ENCODE measurements at regions not wholly inside any gene's neighbourhood (a gene's known extent, or its start where the extent isn't known, plus 50 kb on each side); places are given as distances from the start of the nearest gene placed in this dataset.

DNA sequence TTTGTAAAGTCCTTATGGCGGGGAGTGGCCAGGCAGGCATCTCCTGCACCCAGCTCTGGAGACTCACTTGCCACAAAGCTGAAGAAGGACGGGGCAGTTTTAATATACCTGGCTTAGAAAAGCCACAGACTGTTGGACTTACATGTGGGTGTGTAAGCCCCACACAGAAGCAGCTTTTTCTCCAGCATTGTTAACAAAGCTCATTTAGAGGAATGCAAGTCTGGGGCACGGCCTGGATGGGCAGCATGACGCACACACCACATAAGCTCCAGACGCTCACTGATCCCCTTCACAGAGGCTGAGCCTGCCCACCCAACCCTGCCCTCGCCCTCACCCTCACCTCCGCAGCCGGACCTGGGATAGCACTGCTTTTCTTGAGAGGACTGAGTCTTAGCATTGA lies 58.0 kb upstream of the PDE8B start:
- no peaks in the 10 kb centered on the region for H3K9me2 ChIP-seq (replicated peaks; ENCODE audit: insufficient read depth, low read length)

DNA sequence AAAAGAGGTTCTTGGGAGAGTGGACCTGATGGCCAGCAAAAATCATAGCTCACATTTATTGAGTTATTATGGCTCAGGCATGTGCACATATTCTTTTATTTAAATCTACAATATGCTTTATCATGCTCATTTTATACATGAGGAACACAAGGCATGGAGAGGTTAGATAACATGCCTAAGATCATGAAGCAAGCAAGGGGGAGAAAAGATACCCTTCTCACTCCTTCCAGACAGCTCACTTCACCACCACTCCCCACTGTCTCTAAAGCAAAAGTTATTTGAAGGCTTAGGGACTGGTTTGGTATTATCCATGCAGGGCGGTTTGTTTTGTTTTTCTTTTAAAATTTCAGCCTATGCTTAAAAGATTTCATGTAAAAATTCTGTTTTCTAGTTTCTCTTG lies 59.0 kb upstream of the PDE8B start:
- TF ChIP-seq EZH2 (optimal IDR thresholded peaks at IDR 0.05; ENCODE audit: low read depth, low read length) (no peak), EZH2phosphoT487 (IDR thresholded peaks at IDR 0.05; ENCODE audit: low read length) (no peak)
- Histone ChIP-seq H3K9me2 (replicated peaks; ENCODE audit: insufficient read depth, low read length) (no peaks in the 10 kb centered on the region), H3K36me3 (replicated peaks; ENCODE audit: insufficient read depth, low read length) (no peaks in the 10 kb centered on the region), H3K9me3 (replicated peaks; ENCODE audit: insufficient read depth, low read length) (no peaks in the 10 kb centered on the region), H3K4me2 (ENCODE audit: low read depth, low read length) (no peak overlapping the region), H3K4me3 (ENCODE audit: low read length) (no peak overlapping the region), H3K4me1 (ENCODE audit: low read length) (no peaks in the 10 kb centered on the region), H4K20me1 (ENCODE audit: insufficient read depth, low read length) (no peaks in the 10 kb centered on the region), H3F3A (ENCODE audit: insufficient read depth, low read length) (no peaks in the 10 kb centered on the region), H3K27ac (ENCODE audit: low read length) (no peak overlapping the region), H2AFZ (ENCODE audit: low read length) (no peak overlapping the region), H3K27me3 (replicated peaks; ENCODE audit: insufficient read depth, low read length) (no peaks in the 10 kb centered on the region), H3K79me2 (ENCODE audit: low read length) (no peaks in the 10 kb centered on the region), H3K9ac (ENCODE audit: low read length) (no peak overlapping the region)
- no peak for DNase-seq

More for the DNA sequence above, 58.0 kb upstream of the PDE8B start:
- no peak overlapping the region for H3K27ac ChIP-seq (ENCODE audit: low read length)
- no peak for TF ChIP-seq EZH2 (optimal IDR thresholded peaks at IDR 0.05; ENCODE audit: low read depth, low read length)
- TF ChIP-seq, protein P1, sequence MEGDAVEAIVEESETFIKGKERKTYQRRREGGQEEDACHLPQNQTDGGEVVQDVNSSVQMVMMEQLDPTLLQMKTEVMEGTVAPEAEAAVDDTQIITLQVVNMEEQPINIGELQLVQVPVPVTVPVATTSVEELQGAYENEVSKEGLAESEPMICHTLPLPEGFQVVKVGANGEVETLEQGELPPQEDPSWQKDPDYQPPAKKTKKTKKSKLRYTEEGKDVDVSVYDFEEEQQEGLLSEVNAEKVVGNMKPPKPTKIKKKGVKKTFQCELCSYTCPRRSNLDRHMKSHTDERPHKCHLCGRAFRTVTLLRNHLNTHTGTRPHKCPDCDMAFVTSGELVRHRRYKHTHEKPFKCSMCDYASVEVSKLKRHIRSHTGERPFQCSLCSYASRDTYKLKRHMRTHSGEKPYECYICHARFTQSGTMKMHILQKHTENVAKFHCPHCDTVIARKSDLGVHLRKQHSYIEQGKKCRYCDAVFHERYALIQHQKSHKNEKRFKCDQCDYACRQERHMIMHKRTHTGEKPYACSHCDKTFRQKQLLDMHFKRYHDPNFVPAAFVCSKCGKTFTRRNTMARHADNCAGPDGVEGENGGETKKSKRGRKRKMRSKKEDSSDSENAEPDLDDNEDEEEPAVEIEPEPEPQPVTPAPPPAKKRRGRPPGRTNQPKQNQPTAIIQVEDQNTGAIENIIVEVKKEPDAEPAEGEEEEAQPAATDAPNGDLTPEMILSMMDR (IDR thresholded peaks at IDR 0.05; ENCODE audit: low read length), result no peak
- no peaks in the 10 kb centered on the region for H3K9me3 ChIP-seq (replicated peaks; ENCODE audit: insufficient read depth, low read length)
- no peak for DNase-seq
- H3K27me3 ChIP-seq (replicated peaks; ENCODE audit: insufficient read depth, low read length), result no peaks in the 10 kb centered on the region
- H2AFZ ChIP-seq (ENCODE audit: low read length), result no peak overlapping the region
- no peak overlapping the region for H3K4me2 ChIP-seq (ENCODE audit: low read depth, low read length)
- H3K79me2 ChIP-seq (ENCODE audit: low read length), result no peaks in the 10 kb centered on the region
- no peaks in the 10 kb centered on the region for H3K36me3 ChIP-seq (replicated peaks; ENCODE audit: insufficient read depth, low read length)
- H3F3A ChIP-seq (ENCODE audit: insufficient read depth, low read length), result no peaks in the 10 kb centered on the region
- H3K9ac ChIP-seq (ENCODE audit: low read length), result no peak overlapping the region
- no peak overlapping the region for H3K4me3 ChIP-seq (ENCODE audit: low read length)
- H3K4me1 ChIP-seq (ENCODE audit: low read length), result no peaks in the 10 kb centered on the region
- H4K20me1 ChIP-seq (ENCODE audit: insufficient read depth, low read length), result no peaks in the 10 kb centered on the region

DNA sequence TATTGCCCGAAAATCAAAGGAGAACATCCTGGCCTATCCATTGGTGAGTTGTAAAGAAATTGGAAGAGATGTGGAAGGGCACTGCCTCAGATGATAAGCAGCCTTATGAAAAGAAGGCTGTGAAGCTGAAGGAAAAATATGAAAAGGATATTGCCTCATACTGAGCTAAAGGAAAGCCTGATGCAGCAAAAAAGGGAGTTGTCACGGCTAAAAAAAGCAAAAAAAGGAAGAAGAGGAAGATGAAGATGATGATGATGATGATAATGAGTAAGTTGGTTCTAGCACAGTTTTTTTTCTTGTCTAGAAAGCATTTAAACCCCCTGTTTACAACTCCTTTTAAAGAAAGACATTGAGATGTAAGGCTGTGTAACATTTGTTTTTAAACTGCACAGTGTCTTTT lies 59.8 kb upstream of the ZBED3 start:
- Histone ChIP-seq H3K9me3 (replicated peaks; ENCODE audit: insufficient read depth, low read length) (no peaks in the 10 kb centered on the region), H3K27me3 (replicated peaks; ENCODE audit: insufficient read depth, low read length) (no peaks in the 10 kb centered on the region), H3K79me2 (ENCODE audit: low read length) (no peaks in the 10 kb centered on the region), H3K9me2 (replicated peaks; ENCODE audit: insufficient read depth, low read length) (no peaks in the 10 kb centered on the region), H3K4me1 (ENCODE audit: low read length) (no peaks in the 10 kb centered on the region), H3K36me3 (replicated peaks; ENCODE audit: insufficient read depth, low read length) (no peaks in the 10 kb centered on the region), H3K4me3 (ENCODE audit: low read length) (no peak overlapping the region), H3K4me2 (ENCODE audit: low read depth, low read length) (no peak overlapping the region), H3F3A (ENCODE audit: insufficient read depth, low read length) (no peaks in the 10 kb centered on the region), H3K9ac (ENCODE audit: low read length) (no peak overlapping the region), H2AFZ (ENCODE audit: low read length) (no peak overlapping the region), H4K20me1 (ENCODE audit: insufficient read depth, low read length) (no peaks in the 10 kb centered on the region), H3K27ac (ENCODE audit: low read length) (no peak overlapping the region)
- TF ChIP-seq, protein P1 (IDR thresholded peaks at IDR 0.05; ENCODE audit: low read length), result no peak
- TF ChIP-seq EZH2phosphoT487 (IDR thresholded peaks at IDR 0.05; ENCODE audit: low read length) (no peak), EZH2 (optimal IDR thresholded peaks at IDR 0.05; ENCODE audit: low read depth, low read length) (no peak)
- no peak for DNase-seq

DNA sequence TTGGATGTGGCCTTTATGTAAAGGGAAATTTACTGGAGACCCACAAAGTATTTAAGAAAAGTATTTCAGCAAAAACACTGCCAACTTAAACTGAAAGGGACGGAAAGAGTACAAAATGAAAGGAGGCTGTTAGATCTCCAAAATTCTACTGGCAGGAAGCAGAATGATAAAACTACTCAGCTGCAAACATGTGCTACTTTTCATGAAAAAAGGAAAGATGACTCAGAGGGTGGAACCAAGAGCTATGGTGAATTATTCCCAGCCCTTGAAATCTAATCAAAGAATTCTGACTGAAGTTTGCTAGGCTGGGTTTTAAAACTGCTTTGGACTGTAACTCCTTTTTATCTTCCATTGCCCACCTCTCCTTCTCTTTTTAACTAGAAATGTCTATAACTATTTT lies 58.6 kb upstream of the ZBED3 start:
- Histone ChIP-seq H3K4me1 (ENCODE audit: low read length) (no peaks in the 10 kb centered on the region), H3K27me3 (replicated peaks; ENCODE audit: insufficient read depth, low read length) (no peaks in the 10 kb centered on the region), H4K20me1 (ENCODE audit: insufficient read depth, low read length) (no peaks in the 10 kb centered on the region), H3K36me3 (replicated peaks; ENCODE audit: insufficient read depth, low read length) (no peaks in the 10 kb centered on the region), H3K9me2 (replicated peaks; ENCODE audit: insufficient read depth, low read length) (no peaks in the 10 kb centered on the region), H3K4me3 (ENCODE audit: low read length) (no peak overlapping the region), H3K27ac (ENCODE audit: low read length) (no peak overlapping the region), H3K9me3 (replicated peaks; ENCODE audit: insufficient read depth, low read length) (no peaks in the 10 kb centered on the region), H2AFZ (ENCODE audit: low read length) (no peak overlapping the region), H3F3A (ENCODE audit: insufficient read depth, low read length) (no peaks in the 10 kb centered on the region), H3K79me2 (ENCODE audit: low read length) (no peaks in the 10 kb centered on the region), H3K9ac (ENCODE audit: low read length) (no peak overlapping the region), H3K4me2 (ENCODE audit: low read depth, low read length) (no peak overlapping the region)
- no peak for TF ChIP-seq EZH2phosphoT487 (IDR thresholded peaks at IDR 0.05; ENCODE audit: low read length)
- TF ChIP-seq, protein P1 (IDR thresholded peaks at IDR 0.05; ENCODE audit: low read length), result no peak
- no peak for TF ChIP-seq EZH2 (optimal IDR thresholded peaks at IDR 0.05; ENCODE audit: low read depth, low read length)
- no peak for DNase-seq
